GM19463 (cell line): ENCODE measurements at regions not wholly inside any gene's neighbourhood (a gene's known extent, or its start where the extent isn't known, plus 50 kb on each side); places are given as distances from the start of the nearest gene placed in this dataset.

Experiments
- ATAC-seq: cut with Tn5 transposase; IDR thresholded peaks from one replicate; pipeline ENCODE4 v1.9.1; 2021; ENCODE audit warnings: mild to moderate bottlenecking, moderate library complexity; ENCODE audit not compliant: unreplicated experiment

DNA sequence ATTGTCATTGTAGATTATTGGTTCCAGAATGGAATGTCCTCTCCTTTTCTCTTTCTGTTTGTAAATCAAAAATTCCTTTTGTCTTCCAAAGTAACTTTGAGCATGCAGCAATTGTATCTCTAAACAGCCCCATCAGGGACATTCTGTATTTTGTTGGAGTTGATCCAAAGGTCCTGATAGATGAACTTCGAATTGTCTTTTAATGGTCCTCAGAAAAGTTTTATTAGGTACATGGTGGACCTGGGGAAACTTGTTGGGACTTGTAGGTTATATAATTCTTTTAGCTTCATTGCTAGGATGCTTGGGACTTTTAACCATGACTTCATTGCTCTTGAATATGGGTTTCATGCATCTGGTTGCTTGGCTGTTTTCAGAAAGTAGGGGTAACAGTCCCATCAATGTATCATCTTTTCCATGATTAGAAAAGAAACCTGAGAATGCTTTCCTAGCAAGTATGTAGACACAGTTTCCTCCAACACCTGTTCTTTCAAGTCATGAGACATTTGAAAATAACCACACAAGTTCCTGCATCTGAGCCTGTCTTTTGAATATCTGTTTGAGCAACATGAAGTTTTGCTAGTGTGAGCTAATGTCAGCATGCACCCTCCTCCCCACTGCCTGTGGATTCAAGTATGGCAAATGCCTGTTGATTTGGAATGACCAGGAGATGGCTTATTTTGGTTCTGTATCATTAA is 413.1 kb downstream of the KCNRG start:
- no peak for ATAC-seq

DNA sequence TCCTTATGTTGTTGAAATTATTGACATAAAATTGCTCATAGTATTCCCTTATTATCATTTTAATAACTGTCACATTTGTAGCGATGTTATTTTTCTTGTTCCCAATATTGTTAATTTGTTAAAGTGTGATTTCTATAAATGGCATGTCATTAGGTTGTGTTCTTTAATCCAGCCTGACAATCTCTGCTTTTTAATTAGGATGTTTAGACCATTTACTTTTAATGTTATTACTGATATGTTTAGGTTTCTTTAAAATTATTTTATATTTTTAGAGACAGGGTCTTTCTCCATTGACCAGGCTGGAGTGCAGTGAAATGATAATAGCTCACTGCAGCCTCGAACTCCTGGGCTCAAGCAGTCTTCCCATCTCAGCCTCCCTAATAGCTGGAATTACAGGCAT is 408.5 kb downstream of the DLEU7 start:
- ATAC-seq = no peak

DNA sequence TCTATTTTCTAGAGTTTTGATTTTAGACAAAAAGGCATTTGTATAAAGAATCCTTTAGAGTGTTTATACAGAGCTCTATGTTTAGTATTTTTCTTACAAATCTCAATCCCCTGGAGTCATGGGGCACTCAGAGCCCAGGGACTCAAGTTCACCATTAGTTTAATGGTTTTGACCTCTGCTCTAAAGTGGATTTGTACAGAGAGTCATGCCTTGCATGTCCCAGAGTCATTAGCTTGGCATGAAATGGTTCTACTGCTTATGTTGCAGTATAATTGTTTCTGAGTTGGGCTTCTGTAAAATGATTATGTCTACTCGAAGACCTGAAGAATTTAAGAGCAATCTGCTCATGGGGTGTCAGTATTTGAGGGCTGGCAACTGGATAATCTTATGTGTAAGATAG is 406.2 kb downstream of the DLEU7 start:
- no peak for ATAC-seq

GRCh38 chr13:50438351-50438750 is 405.1 kb downstream of the DLEU7 start:
- ATAC-seq = no peak

- ATAC-seq = no peak
Observed at GRCh38 chr13:50441130-50441529, 402.4 kb downstream of the DLEU7 start.

DNA sequence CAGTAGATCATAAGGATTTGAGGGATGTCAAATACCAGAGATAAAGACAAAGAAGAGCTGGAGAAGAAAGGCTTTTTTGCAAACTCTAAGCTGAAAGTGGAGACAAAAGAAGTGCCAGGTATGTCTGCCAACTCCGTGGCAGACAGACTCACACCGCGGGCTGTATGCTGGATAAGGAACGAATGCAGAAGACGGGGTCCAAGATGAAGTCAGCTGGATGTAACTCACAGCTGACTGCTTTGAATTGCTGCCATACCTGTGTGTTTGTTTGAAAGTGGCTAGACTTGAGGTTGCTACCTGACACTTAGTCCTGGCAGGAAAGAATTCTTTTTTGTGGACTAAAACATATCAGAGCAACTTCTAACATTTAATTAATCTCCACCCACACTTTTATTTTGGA is 398.8 kb downstream of the DLEU7 start:
- no peak for ATAC-seq

GRCh38 chr13:50446611-50447010 is 396.9 kb downstream of the DLEU7 start:
- no peak for ATAC-seq

GRCh38 chr13:50448535-50448998 is 394.9 kb downstream of the DLEU7 start:
- no peak for ATAC-seq

DNA sequence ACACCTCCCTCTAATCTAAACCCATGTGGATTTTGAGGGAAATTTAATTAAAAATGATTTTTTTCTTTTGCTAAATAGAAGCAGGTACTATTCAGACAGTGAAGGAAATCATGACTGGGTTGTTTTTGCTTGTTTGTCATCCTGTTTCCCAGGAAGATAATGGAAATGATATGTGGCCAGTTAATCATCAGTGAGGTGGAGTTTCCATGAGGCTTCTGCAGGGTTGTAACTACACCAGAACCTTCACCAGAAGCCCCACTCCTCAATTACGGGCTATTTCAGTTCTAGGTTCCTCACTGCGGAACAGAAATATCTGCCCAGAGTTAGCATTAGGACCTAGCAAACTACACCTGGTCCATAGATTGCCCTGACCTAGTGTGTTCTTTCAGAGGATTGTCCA is 394.0 kb downstream of the DLEU7 start:
- ATAC-seq = no peak

DNA sequence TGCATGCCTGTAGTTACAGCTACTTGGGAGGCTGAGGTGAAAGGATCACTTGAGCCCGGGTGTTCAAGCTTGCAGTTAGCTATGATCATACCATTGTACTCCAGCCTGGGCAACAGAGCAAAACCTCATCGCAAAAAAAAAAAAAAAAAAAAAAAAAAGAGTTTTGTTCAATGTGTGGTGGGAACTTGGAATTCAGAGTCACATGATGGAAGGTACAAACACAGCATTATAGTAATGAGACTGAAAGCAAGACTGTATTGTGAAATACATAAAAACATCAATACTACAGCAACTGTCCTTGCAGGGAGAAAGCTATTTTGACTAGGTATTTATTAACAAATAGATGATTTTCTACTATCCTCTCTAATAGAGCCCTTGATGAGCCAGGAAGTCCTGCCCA is 393.2 kb downstream of the DLEU7 start:
- no peak for ATAC-seq

DNA sequence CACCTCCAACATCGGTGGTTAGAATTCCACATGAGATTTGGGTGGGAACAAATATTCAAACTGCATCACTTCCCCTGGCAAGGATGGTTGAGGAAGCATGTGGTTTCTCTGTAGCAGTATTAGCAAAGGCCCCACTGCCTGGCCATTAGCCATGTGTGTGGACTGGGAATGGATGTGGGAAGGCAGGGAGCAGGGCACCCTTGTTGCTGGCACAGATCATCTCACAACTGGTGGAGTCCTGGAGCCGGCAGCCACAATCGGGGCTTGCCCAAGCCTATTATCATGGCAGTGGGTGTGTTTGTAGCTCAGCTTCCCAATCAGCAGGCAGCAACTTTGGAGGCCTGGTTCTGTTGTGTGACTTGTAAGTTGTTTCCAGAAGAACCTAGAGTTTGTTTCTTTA is 391.9 kb downstream of the DLEU7 start:
- no peak for ATAC-seq

- ATAC-seq = no peak
Observed at GRCh38 chr13:50452028-50452427, 391.5 kb downstream of the DLEU7 start.

DNA sequence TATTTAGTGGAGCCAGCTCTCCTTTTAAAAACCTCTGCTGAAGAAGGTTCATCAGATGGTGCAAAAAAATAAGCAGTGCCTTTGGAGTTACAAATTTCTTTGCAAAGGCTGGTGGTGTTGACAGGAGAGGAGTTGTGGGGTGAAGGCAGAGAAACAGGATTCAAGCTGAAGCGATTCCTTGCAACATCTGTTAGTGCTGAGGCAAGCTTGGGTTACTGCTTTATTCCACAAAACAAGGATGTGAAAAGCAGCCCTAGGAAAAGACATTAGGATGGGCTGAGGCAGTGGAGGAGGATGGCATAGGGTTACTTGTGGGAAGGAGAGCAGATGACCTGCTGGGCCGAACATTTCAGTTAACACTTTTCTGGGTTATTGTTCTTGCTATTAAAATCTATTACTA is 390.7 kb downstream of the DLEU7 start:
- ATAC-seq = no peak

DNA sequence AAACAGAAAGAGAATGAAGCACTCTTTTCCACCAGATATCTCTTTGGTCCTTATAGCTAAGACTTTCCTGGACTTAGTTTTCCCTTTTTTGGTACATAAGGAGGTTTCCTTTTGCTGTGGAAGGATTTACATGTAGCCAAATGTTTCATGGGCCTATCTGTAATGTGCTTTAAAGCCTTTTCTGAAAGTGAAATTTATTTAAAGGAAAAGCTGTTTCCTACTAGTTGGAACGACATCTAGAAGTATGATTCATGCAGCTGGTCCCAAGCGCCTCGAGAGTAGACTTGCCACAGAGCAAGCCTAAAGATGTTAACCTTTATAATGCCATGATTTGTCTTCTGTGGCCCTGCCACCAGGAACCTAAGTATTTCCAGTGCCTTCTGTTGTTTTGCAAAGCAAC is 390.3 kb downstream of the DLEU7 start:
- no peak for ATAC-seq

GRCh38 chr13:50456111-50456510 is 387.4 kb downstream of the DLEU7 start:
- no peak for ATAC-seq

DNA sequence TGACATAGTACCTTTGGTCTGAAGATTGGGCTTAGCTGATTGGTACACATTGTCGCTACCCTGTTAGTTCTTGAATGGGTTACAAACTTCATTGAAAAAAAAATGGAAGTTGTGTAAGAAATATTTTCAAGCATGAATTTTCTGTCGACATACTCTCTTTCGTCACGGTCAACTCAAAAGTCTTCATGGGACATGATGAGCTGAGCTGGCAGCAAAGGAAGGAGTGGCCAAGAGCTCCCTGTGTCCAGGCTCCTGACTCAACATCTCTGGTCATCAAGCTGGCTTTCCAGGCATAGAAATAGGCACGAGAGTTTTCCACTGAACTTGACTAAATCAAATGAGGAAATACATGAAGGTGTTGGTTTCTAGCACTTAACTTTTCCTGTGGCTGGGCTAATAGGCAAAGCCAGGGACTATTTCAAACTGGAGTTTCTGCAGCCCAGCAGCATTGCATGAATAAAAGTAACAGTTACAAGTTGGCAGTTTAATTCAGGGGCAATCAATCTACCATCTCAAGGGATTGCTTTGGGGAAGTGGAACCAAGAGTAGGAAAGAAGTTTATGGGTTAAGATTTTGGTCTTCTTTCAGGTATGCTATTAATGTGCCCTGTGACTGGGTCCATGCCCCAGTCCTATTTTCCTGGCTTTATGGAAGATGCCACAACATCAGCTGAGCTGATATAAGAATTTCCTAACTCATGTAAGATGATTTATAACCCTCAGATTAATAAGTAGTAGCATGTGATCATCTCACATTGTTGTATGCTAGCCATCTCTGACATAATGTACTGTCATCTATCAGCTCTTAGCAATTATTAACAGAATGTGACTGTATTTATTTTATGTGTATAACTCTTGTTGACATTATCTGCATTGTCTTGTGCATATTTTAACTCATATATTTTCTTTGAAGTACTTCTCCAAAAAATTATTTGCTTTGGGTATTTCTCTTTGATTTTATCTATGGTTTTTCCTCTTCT is 385.8 kb downstream of the DLEU7 start:
- no peak for ATAC-seq

GRCh38 chr13:50459046-50459445 is 384.4 kb downstream of the DLEU7 start:
- ATAC-seq = no peak

- no peak for ATAC-seq
Observed at GRCh38 chr13:50459658-50460057, 383.8 kb downstream of the DLEU7 start.

DNA sequence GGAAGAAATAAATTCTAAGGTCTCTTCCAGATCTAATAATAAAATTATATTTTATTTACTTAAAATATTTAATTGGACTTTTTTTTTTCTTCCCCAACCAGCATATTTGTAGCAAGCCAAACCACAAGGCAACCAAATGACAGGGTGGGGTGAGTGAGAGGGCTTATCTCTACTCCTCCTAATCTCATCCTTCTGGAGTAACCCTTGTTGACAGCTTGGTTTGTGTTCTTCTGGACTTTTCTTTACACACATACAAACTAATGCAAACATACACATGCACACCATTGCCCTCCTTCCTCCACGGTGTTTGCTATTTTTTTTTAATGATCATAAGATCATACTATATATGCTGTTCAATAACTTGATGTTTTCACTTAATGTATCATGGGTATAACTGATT is 383.1 kb downstream of the DLEU7 start:
- no peak for ATAC-seq

GRCh38 chr13:50461189-50461588 is 382.3 kb downstream of the DLEU7 start:
- ATAC-seq = no peak

DNA sequence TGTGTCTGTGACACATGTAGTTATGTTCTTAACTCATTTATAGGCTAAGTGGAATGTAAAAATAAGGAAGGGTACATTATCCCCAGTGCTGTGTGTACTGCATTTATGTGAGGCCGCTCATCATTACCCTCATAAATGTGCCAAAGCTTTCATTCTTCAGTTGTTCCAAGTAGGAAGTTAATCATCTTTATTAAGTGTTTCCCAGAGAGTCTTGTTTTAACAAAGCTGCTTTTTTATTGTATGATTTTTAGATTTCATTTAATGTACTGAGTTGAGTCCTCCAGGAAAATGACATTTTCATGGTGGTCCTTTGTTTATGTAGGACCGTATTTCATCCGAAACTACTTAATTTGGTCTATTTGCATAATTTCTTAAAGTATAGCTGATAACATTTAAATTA is 379.8 kb downstream of the DLEU7 start:
- no peak for ATAC-seq
